Mesenchymal stem cell (in vitro differentiated cells and primary cell): ENCODE measurements at regions not wholly inside any gene's neighbourhood (a gene's known extent, or its start where the extent isn't known, plus 50 kb on each side); places are given as distances from the start of the nearest gene placed in this dataset.

Experiments
- DNase-seq: peaks from one replicate; pipeline ENCODE4 v3.0.0-alpha.2; 2013
- H2AFZ ChIP-seq: one replicate; pipeline ENCODE4 v1.6.1; 2013; ENCODE audit warnings: low read depth, mild to moderate bottlenecking, control low read depth, inconsistent platforms, low read length, moderate library complexity
- H2AK5ac ChIP-seq: 2 replicates; pipeline ENCODE4 v1.6.1; 2013; ENCODE audit warnings: low read length, moderate library complexity, mild to moderate bottlenecking, inconsistent platforms; ENCODE audit not compliant: severe bottlenecking
- H2BK120ac ChIP-seq: one replicate; pipeline ENCODE4 v1.6.1; 2013; ENCODE audit warnings: low read depth, mild to moderate bottlenecking, inconsistent platforms, low read length, moderate library complexity
- H2BK12ac ChIP-seq, 2 experiments: one replicate each; pipeline ENCODE4 v1.6.1; 2013; ENCODE audit warnings: inconsistent platforms in 2 of 2, low read length in 2 of 2, mild to moderate bottlenecking in 2 of 2, moderate library complexity in 2 of 2, control low read depth in 1 of 2
- H2BK15ac ChIP-seq: one replicate; pipeline ENCODE4 v1.6.1; 2013; ENCODE audit warnings: mild to moderate bottlenecking, low read depth, inconsistent platforms; ENCODE audit not compliant: poor library complexity, severe bottlenecking
- H2BK5ac ChIP-seq: 2 replicates; pipeline ENCODE4 v1.6.1; 2013; ENCODE audit warnings: low read depth, mild to moderate bottlenecking, low read length, control low read depth, inconsistent platforms; ENCODE audit not compliant: poor library complexity, severe bottlenecking
- H3K14ac ChIP-seq, 2 experiments: one replicate each; pipeline ENCODE4 v1.6.1; 2013; ENCODE audit warnings: inconsistent platforms in 2 of 2, low read length in 2 of 2, control low read depth in 1 of 2, mild to moderate bottlenecking in 1 of 2, moderate library complexity in 1 of 2
- H3K18ac ChIP-seq, 2 experiments: one replicate each; pipeline ENCODE4 v1.6.1; 2013; ENCODE audit warnings: inconsistent platforms in 2 of 2, low read length in 2 of 2, control low read depth in 1 of 2, low read depth in 1 of 2, mild to moderate bottlenecking in 1 of 2
- H3K23ac ChIP-seq, 2 experiments: one replicate each; pipeline ENCODE4 v1.6.1; 2013; ENCODE audit warnings: inconsistent platforms in 2 of 2, low read length in 2 of 2, mild to moderate bottlenecking in 2 of 2, moderate library complexity in 2 of 2, control low read depth in 1 of 2
- H3K27ac ChIP-seq: 2 replicates; pipeline ENCODE4 v1.5.1; 2013; ENCODE audit warnings: mild to moderate bottlenecking, moderate library complexity, low read length, control low read depth, inconsistent platforms; ENCODE audit not compliant: poor library complexity, severe bottlenecking
- H3K27me3 ChIP-seq, 2 experiments: 2 replicates each; pipeline versions ENCODE4 v1.6.1 to v1.7.0; 2013; ENCODE audit warnings: low read length in 2 of 2, mild to moderate bottlenecking in 2 of 2, moderate library complexity in 2 of 2, control low read depth in 1 of 2, inconsistent platforms in 1 of 2; ENCODE audit not compliant: control insufficient read depth in 1 of 2, insufficient read depth in 1 of 2
- H3K36me3 ChIP-seq, 2 experiments: 2 replicates each; pipeline versions ENCODE4 v1.6.1 to v1.7.0; 2013; ENCODE audit warnings: low read length in 2 of 2, control low read depth in 1 of 2, inconsistent platforms in 1 of 2, low read depth in 1 of 2, mild to moderate bottlenecking in 1 of 2; ENCODE audit not compliant: insufficient read depth in 2 of 2, control insufficient read depth in 1 of 2
- H3K4ac ChIP-seq, 2 experiments: one replicate each; pipeline ENCODE4 v1.6.1; 2013; ENCODE audit warnings: inconsistent platforms in 2 of 2, low read length in 2 of 2, mild to moderate bottlenecking in 2 of 2, moderate library complexity in 2 of 2, control low read depth in 1 of 2, low read depth in 1 of 2
- H3K4me1 ChIP-seq: 2 replicates; pipeline ENCODE4 v1.6.1; 2013; ENCODE audit warnings: low read depth, low read length, control low read depth; ENCODE audit not compliant: control insufficient read depth, insufficient read depth
- H3K4me2 ChIP-seq: 2 replicates; pipeline ENCODE4 v1.6.1; 2013; ENCODE audit warnings: low read length, mild to moderate bottlenecking, inconsistent platforms; ENCODE audit not compliant: poor library complexity, severe bottlenecking
- H3K4me3 ChIP-seq, 2 experiments: 2 replicates each; pipeline versions ENCODE4 v1.5.1 to v1.7.0; 2013; ENCODE audit warnings: low read length in 2 of 2, mild to moderate bottlenecking in 2 of 2, control low read depth in 1 of 2, low read depth in 1 of 2; ENCODE audit not compliant: insufficient read depth in 1 of 2
- H3K79me1 ChIP-seq: replicated peaks from 2 replicates; pipeline ENCODE4 v1.6.1; 2013; ENCODE audit warnings: mild to moderate bottlenecking, control low read depth, low read length, inconsistent platforms; ENCODE audit not compliant: poor library complexity, severe bottlenecking
- H3K9ac ChIP-seq: 2 replicates; pipeline ENCODE4 v1.7.0; 2013; ENCODE audit warnings: mild to moderate bottlenecking, low read length, moderate library complexity
- H3K9me3 ChIP-seq: 2 replicates; pipeline ENCODE4 v1.7.0; 2013; ENCODE audit warnings: mild to moderate bottlenecking, low read length; ENCODE audit not compliant: control insufficient read depth
- H4K8ac ChIP-seq: one replicate; pipeline ENCODE4 v1.6.1; 2013; ENCODE audit warnings: inconsistent platforms, mild to moderate bottlenecking, low read length, moderate library complexity
- H4K91ac ChIP-seq: one replicate; pipeline ENCODE4 v1.6.1; 2013; ENCODE audit warnings: mild to moderate bottlenecking, low read length, inconsistent platforms
- WGBS: methylation state at CpG from one replicate; pipeline ENCODE4 v1.1.7; 2013; ENCODE audit warnings: mixed read lengths; 5-methylcytosine and 5-hydroxymethylcytosine counted together

DNA sequence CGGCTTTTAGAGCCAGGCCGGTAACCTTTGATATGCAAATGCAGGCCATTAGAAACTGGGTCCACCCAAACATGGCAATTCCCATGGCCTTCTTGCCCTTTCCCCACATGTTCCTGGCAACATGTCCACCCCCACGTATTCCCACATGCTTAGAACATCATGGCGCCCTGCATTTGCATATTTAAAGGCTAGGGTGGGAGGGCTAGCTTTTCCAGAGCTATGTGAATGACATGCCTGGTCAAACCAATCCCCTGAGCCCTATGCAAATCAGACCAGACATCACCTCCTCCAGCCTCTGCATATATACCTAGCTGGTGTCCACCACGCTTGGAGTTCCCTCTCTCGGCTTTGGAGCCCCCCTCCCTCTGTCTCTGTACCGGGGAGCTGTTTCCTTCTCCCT lies 481.9 kb downstream of the CDH2 start:
- no peak overlapping the region for H3K18ac ChIP-seq
- no peak overlapping the region for H2BK15ac ChIP-seq
- H3K4me3 ChIP-seq, result no peak overlapping the region
- WGBS, result 93% methylated on average over 7 of the region's 7 CpGs
- H3K79me1 ChIP-seq, result no peaks in the 10 kb centered on the region
- no peak overlapping the region for H2AK5ac ChIP-seq
- no peaks in the 10 kb centered on the region for H3K36me3 ChIP-seq
- H2AFZ ChIP-seq, result no peak overlapping the region
- no peak overlapping the region for H2BK12ac ChIP-seq
- peak overlapping the region; percentile 19 for H2BK120ac ChIP-seq
- H3K23ac ChIP-seq, result no peak overlapping the region
- H4K8ac ChIP-seq, result no peak overlapping the region
- H3K27me3 ChIP-seq, result no peaks in the 10 kb centered on the region
- H3K4ac ChIP-seq, result no peak overlapping the region
- H3K4me1 ChIP-seq, result no peaks in the 10 kb centered on the region
- H3K9me3 ChIP-seq, result no peaks in the 10 kb centered on the region
- no peak for DNase-seq
- no peak overlapping the region for H4K91ac ChIP-seq
- H2BK5ac ChIP-seq, result no peak overlapping the region
- H3K14ac ChIP-seq, result no peak overlapping the region
- H3K27ac ChIP-seq, result no peak overlapping the region
- H3K4me2 ChIP-seq, result no peak overlapping the region
- no peak overlapping the region for H3K9ac ChIP-seq

DNA sequence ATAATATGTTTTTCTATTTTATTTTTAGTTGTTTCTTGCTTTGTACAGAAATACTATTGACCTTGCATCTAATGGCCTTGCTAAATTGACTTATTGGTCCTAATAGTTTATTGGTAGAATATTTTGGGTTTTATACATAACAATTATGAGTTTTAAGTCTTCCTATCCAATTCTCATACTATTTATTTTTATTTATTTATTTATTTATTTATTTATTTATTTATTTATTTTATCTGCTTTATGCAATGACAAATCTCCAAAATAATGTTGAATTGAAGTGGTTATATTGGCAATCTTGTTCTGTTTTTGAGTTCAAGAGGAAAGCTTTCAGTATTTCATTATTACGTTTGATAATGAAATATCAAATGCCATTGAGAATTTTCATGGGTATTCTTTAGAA lies 488.3 kb downstream of the CDH2 start:
- H3K4me1 ChIP-seq, result no peaks in the 10 kb centered on the region
- DNase-seq, result no peak
- no peak overlapping the region for H3K4me2 ChIP-seq
- H3K9ac ChIP-seq, result no peak overlapping the region
- no peak overlapping the region for H3K4me3 ChIP-seq
- H3K18ac ChIP-seq, result no peak overlapping the region
- H3K23ac ChIP-seq, result no peak overlapping the region
- no peak overlapping the region for H2BK12ac ChIP-seq
- H2BK120ac ChIP-seq, result no peak overlapping the region
- no peaks in the 10 kb centered on the region for H3K27me3 ChIP-seq
- H4K8ac ChIP-seq, result no peak overlapping the region
- H3K9me3 ChIP-seq, result peaks cover 10% of the 10 kb centered on the region
- H3K14ac ChIP-seq, result no peak overlapping the region
- no peaks in the 10 kb centered on the region for H3K79me1 ChIP-seq
- no peak overlapping the region for H2AFZ ChIP-seq
- H3K36me3 ChIP-seq, result no peaks in the 10 kb centered on the region
- no peak overlapping the region for H3K4ac ChIP-seq
- no peak overlapping the region for H2BK5ac ChIP-seq
- no peak overlapping the region for H2AK5ac ChIP-seq
- WGBS, result no CpG with 5 or more reads among the region's 1 CpG
- H3K27ac ChIP-seq, result no peak overlapping the region
- no peak overlapping the region for H4K91ac ChIP-seq
- no peak overlapping the region for H2BK15ac ChIP-seq

- no peak overlapping the region for H3K18ac ChIP-seq
Observed at GRCh38 chr18:27687351-27687979, 489.5 kb downstream of the CDH2 start.

DNA sequence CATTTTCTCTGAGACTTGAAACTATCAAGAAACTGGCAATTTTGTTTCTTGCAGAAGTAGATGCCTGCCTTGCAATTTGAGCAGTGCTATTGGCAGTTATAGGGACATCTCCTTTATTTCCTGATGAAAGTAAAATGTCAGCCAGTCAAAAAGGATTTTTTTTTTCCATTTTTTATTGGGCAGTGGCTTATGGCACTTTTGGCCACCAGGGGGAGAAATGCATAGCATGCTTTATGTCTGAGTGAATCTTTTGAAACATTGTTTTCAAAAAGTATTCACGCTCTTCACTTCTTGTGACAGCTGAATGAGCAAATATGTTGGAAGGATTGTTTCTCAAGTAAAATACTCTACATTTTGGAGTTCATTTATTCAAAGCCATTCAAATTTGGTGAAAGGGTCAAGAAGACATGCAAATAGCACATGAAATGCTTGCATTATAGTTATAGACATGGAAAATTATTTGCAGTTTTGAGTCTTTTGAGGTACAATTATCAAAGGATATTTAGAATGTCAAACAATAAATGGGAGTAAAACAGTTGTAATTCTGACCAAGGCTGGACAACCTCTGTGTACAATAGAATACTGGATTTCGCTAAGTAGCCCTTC lies 491.0 kb downstream of the CDH2 start:
- no peak overlapping the region for H2AK5ac ChIP-seq
- H2BK5ac ChIP-seq, result no peak overlapping the region
- no peak overlapping the region for H4K91ac ChIP-seq
- H3K27ac ChIP-seq, result no peak overlapping the region
- no peaks in the 10 kb centered on the region for H3K79me1 ChIP-seq
- no peaks in the 10 kb centered on the region for H3K36me3 ChIP-seq
- WGBS, result no CpG with 5 or more reads among the region's 2 CpGs
- H3K4ac ChIP-seq, result no peak overlapping the region
- no peak overlapping the region for H4K8ac ChIP-seq
- no peak overlapping the region for H2BK12ac ChIP-seq
- no peaks in the 10 kb centered on the region for H3K27me3 ChIP-seq
- H3K4me2 ChIP-seq, result no peak overlapping the region
- H3K14ac ChIP-seq, result no peak overlapping the region
- no peaks in the 10 kb centered on the region for H3K4me1 ChIP-seq
- H2BK120ac ChIP-seq, result no peak overlapping the region
- H3K9ac ChIP-seq, result no peak overlapping the region
- H3K4me3 ChIP-seq, result no peak overlapping the region
- no peak overlapping the region for H3K18ac ChIP-seq
- peak; percentile 49 for DNase-seq
- no peak overlapping the region for H3K23ac ChIP-seq
- no peak overlapping the region for H2BK15ac ChIP-seq
- H3K9me3 ChIP-seq, result peaks cover 10% of the 10 kb centered on the region
- H2AFZ ChIP-seq, result no peak overlapping the region

More at GRCh38 chr18:27687351-27687979, 489.5 kb downstream of the CDH2 start:
- Histone ChIP-seq H3K23ac (no peak overlapping the region), H2BK12ac (no peak overlapping the region), H3K27ac (no peak overlapping the region), H2AFZ (no peak overlapping the region), H3K79me1 (no peaks in the 10 kb centered on the region), H3K9ac (no peak overlapping the region), H3K4me3 (no peak overlapping the region), H3K4me2 (no peak overlapping the region), H2AK5ac (no peak overlapping the region), H3K4me1 (no peaks in the 10 kb centered on the region), H3K9me3 (peaks cover 10% of the 10 kb centered on the region), H2BK15ac (no peak overlapping the region), H4K8ac (no peak overlapping the region), H3K14ac (no peak overlapping the region), H3K4ac (no peak overlapping the region), H4K91ac (no peak overlapping the region), H2BK120ac (no peak overlapping the region), H3K36me3 (no peaks in the 10 kb centered on the region), H3K27me3 (no peaks in the 10 kb centered on the region), H2BK5ac (no peak overlapping the region)
- DNase-seq, result no peak
